ENCODE measurements at regions not wholly inside any gene's neighbourhood (a gene's known extent, or its start where the extent isn't known, plus 50 kb on each side); places are given as distances from the start of the nearest gene placed in this dataset.

- peak in 1 of 2 experiments; percentile 86 for DNase-seq
These were observed 556.3 kb downstream of the PPARGC1A start for GRCh38 chr4:23333556-23333945.

- no peak for DNase-seq
These were observed 557.5 kb downstream of the PPARGC1A start for GRCh38 chr4:23332313-23332712.

- no peak for DNase-seq
These were observed 562.7 kb downstream of the PPARGC1A start for GRCh38 chr4:23327120-23327519.

- DNase-seq: no peak
These were observed 565.7 kb downstream of the PPARGC1A start for GRCh38 chr4:23324021-23324690.

GRCh38 chr4:23323436-23323835 is 566.4 kb downstream of the PPARGC1A start:
- no peak for DNase-seq

DNA sequence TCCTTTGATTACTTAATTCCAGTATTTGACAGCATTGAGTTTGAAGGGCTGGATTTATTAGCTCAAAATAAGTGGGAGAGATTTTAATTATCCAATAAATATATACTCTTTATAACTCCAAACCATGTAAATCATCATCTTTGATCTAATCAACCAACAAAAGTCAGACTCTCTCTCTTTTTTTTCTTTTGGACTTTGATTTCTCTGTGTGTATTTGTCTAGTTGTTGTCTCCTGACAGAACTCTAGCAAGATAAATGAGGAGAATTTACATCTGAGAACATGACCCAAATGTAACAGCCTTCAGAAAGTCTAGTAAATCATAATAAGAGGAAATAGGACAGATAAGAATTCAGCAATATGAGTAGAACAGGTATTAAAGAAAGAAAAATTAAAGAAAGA is 567.1 kb downstream of the PPARGC1A start:
- no peak for DNase-seq

DNA sequence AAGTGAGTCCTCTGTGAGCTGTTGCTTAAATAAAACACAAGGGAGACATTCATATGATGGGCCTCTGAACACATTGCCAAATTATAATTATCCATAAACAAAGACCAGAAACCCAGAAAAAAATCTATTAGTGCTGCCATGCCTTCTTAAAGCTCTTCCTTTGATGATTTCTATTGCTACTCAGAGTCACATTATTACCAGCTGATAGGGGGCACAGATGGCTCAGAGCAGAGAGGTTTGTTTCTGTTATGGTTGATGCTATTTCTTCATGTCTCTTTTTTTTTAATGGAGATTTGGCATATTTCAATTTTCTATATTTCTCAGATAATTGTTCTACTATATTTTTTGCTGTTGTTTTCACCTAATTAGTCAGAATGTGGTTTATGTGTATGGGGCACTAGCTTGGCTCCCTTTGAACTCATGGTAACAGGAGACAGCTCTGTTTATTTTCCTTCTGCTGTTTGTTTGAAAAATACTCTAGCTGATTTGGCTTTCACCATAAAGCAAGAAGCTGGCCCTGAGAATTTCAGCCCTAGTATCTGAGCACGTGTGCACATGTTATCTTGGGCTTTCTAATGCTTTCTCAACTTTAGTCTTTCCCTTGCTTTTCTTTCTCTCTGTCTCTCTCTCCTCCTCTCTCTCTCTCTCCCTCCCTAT is 568.8 kb downstream of the PPARGC1A start:
- no peak for DNase-seq

DNA sequence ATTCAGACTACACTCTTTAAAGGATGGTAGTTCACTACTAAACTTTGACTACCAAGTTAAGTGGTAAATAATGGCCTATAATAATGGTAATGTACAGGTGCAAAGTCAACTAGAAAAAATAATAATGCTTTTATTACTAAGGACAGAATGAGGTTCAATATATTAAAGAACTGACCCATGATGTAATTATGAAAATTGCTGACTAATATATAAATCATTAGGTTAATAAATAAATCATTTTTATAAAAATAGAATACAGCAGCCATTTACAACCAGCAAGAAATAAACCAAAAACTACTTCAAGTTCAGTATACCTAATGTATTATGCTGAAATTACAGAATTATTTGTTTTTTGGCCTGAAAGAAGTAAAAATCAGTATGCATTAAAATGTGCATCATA is 577.2 kb downstream of the PPARGC1A start:
- DNase-seq: no peak

DNA sequence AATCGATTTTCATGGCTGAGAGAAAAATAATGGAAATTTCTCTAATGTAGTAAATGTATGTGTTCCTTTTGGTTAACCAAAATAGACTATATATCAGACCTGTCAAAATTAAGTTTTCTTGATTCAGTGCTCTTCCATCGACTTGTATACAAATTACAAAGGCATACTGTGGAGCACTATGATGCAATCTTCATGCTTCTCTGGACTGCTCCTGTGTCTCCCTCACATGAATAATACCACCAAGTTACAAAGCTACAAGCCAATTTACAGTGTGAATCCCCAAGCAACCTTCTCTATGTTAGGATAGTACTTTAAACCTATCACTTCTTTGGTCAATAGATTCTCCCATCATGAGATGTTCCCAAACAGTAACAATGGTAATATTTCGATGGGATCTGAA is 577.9 kb downstream of the PPARGC1A start:
- DNase-seq: no peak

DNA sequence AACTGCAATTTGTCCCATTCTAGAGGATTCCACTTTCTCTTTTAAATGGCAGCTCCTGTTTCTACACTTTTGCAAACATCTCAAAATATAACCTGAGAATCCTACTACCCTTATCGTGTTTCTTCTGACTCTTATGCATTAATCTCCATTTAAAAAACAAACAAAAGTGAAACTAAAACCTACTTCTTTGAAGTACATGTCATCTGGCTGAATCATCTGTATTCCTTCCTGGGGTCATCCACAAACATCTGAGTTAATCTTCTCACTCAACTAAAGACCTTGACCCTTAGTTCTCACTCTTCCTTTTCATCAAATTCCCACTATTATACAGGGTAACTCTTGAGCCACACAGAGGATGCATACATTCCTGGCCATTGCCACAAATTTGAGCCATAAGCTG is 584.8 kb downstream of the PPARGC1A start:
- DNase-seq: no peak

DNA sequence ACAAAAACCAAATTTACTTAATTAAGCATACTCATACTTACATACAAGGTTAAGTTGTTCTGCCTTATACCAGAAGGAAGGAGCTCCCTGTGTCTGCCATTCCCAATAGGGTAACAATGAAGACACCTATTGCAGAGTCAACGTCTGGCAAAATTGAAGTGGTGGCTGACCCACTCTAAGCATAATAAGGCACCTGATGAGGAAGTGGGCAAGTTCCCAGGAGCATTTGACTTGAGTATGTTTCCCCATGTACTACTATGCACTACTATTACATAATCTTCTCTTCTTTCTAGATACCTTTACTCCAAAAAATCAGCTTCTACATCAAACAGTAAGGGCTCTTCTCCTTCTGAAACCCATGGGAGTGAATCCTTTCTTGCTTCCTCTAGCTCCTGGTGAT is 591.5 kb downstream of the PPARGC1A start:
- DNase-seq: no peak

GRCh38 chr4:23297327-23297726 is 592.5 kb downstream of the PPARGC1A start:
- no peak for DNase-seq

- DNase-seq: no peak
These were observed 598.4 kb downstream of the GBA3 start for GRCh38 chr4:23291139-23291538.

GRCh38 chr4:23290656-23291055 is 597.9 kb downstream of the GBA3 start:
- DNase-seq: no peak

DNA sequence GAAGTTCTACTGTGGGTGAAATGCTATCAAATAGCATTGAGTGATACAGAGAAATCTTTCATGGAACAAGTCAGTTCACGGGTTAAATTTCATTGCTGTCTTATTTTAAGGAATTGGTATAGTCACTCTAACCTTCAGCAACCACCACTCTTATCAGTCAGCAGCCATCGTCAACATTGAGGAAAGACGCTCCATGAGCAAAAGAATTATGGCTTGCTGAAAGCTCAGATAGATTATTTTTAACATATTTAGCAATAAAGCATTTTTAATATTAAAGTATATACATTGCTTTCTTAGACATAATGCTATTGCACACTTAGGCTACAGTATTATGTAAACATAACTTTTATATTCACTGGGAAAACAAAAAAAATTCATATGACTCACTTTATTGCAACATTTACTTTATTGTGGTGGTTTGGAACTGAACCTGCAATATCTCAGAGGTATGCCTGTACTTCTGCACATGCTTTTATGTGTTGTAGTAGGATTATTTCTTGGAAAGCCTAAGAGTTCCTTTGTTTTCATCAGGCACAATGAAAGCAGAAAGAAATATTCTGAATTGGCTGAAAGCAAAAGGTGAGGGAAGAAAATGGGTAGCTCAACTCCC is 586.7 kb downstream of the GBA3 start:
- DNase-seq: no peak

DNA sequence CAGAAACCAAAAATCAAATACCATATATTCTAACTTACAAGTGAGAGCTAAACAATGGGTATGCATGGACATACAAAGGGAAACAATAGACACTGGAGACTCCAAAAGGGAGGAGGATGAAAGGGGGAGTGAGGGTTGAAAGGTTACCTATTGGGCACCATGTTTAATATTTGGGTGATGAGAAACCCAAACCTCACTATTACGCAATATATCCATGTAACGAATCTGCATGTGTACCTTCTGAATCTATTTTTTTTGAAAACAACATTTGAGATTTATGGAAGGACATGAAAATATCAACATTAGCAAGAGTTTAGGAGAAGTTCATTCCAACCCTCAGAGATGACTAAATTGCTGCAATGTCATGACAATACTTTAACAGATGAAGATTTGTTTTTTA is 586.1 kb downstream of the GBA3 start:
- DNase-seq: no peak

GRCh38 chr4:23276076-23276475 is 583.3 kb downstream of the GBA3 start:
- DNase-seq: no peak

- no peak for DNase-seq
These were observed 576.8 kb downstream of the GBA3 start for GRCh38 chr4:23269566-23269965.

GRCh38 chr4:23268072-23268771 is 575.5 kb downstream of the GBA3 start:
- no peak for DNase-seq

- no peak for DNase-seq
These were observed 573.7 kb downstream of the GBA3 start for GRCh38 chr4:23266401-23266800.

DNA sequence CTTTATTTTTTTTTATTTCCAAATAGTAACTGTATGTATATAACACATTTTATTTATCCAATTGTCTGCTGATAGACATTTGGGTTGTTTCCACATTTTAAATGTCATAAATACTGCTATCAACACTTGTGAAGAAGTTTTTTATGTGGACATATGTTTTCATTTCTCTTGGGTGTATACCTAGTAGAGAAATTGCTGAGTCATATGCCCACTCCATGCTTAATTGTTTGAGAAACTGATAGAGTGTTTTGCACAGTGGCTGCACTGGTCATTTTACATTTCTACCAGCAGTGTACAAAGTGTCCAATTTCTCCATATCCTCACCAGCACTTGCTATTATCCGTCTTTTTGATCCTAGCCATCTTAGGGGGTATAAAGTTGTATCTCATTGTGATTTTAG is 567.8 kb downstream of the GBA3 start:
- DNase-seq: no peak

DNA sequence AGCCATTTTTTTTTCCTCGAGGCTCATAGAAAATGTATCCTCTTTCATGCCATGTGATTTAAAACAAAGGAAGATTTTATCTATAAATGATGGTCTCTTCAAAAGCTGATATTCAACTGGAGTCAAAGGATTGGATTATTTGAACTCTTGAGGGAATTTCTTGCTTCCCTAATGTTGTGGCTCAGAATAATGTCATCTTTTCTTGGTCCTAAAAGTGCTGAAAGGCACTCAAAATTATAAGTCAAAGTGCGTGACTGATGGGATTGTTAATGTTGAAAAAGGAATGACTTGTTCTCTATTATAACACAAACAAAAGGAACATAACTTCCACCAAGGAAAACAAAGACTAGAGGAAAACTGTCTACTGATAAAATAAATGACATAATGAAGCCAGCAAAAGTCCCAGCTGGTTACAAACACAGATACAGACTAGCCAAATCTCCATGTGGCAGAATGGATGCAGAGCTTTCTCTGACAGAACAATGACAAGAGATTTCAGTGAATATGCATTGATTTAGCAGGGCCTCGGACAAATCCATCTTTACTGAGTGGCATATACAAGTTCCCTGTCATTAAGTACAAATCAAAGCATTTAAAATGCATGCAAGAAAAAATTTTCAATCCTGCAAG is 552.6 kb downstream of the GBA3 start:
- DNase-seq: no peak

DNA sequence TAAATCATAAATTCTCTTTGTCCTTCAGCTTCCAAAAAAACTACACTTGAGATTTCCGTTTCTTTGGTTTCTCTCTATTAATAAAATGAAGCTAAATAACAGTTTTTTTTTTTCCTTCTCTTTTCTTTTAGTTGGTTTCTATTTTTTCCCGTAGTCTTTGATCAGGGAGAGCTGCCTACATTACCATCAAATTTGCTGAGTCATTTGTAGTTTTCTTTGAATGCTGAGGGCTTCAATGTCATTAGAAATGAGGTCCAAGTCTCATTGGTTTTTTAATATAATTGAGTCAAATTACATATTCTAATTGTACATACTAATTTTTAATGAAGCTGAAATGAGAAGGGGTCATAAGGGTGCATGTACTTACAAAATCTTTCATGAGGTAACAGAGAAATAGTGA is 550.2 kb downstream of the GBA3 start:
- no peak for DNase-seq
